ENCODE measurements at regions not wholly inside any gene's neighbourhood (a gene's known extent, or its start where the extent isn't known, plus 50 kb on each side); places are given as distances from the start of the nearest gene placed in this dataset.
"Not testable (repeated sequence)": the region's sequence is repeated elsewhere in the genome, so short reads cannot be mapped to it uniquely, and the experiment has no call there.

DNA sequence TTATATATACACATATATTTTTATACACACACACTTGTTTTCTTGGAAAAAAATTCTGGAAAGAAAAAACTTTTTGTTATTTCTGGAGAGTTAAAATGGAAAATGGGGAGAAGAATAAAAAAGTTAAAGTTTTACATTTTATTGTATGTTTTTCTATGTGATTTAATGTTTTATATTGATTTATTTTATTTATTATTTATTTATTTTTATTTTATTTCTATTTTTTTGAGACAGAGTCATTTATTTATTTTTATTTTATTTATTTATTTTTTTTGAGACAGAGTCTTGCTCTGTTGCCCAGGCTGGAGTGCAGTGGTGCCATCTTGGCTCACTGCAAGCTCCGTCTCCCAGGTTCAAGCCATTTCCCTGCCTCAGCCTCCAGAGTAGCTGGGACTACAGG lies 307.0 kb upstream of the FAM98A start:
- not testable (repeated sequence) for DNase-seq

DNA sequence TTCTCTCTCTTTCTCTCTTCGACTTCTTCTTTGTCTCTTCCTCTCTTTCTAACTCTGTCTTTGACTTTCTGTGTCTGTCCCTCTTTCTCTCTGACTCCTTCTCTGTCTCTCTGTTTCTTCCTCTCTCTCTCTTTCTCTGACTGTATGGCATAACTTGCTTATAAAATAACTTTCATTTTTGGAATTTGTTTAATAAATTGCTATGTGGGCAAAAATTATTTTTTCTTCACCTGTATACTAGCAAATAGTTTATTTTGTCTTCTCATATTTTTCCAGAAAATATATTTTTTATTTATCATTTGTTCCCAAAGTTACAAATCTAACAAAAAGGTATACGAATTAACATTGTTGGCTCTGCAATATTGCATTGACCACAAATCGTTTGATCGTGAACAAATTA lies 305.7 kb upstream of the FAM98A start:
- DNase-seq = no peak

DNA sequence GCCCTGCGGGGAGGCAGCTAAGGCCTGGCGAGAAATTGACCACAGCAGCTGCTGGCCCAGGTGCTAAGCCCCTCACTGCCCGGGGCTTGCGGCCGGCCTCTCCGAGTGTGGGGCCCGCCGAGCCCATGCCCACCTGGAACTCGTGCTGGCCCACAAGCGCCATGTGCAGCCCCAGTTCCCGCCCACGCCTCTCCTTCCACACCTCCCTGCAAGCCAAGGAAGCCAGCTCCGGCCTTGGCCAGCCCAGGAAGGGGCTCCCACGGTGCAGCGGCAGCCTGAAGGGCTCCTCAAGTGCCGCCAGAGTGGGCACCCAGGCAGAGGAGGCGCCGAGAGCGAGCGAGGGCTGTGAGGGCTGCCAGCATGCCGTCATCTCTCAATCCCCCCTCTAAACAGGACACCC lies 304.6 kb upstream of the FAM98A start:
- DNase-seq = no peak

DNA sequence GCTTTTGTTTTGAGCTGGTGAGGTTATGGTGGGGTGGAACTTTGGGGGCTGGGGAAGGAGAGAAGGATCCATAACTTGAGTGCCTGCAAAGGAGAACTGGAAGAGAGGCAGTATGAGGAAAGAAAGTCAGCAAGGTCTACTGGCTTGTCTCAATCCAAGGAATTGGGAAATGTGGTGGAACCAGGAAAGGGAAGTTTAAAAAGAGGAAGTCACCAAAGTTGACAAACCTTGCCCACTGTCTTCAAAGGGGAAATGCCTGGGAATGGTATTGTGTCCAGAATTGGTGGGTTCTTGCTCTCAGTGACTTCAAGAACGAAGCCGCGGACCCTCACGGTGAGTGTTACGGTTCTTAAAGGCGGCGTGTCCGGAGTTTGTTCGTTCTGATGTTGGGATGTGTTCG lies 304.1 kb upstream of the FAM98A start:
- DNase-seq = no peak

DNA sequence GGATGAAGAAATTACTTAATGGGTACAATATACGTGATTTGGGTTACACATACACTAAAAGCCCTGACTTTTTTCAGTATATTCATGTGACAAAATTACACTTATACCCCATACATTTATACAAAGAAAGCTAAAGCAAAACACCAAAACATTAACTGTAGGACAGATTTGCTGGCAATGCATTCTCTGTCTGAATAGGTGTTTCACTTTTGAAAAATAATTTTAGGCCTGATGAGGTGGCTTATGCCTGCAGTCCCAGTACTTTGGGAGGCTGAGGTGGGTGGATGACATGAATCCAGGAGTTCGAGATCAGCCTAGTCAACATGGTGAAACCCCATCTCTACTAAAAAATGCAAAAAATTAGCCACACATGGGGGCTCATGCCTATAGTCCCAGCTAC lies 301.5 kb upstream of the FAM98A start:
- DNase-seq = no peak

DNA sequence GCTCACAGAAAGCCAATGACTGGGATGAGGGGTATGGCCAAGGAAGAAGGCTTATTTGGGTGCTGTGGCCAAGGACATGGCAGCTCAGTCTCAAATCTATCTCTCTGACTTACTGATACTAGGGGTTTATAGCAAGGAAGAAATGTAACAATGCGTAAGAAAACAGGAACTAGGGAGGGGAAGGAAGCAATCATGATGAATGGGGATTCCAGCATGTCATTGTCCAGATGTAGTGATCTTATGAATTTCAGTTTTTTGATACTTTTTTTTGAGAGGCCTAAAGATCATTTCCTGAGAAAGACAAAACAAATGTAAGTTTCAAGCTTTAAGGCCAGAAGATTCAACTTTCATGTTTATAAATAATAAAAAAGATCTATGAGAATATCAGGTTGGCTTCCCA lies 298.6 kb upstream of the FAM98A start:
- no peak for DNase-seq

DNA sequence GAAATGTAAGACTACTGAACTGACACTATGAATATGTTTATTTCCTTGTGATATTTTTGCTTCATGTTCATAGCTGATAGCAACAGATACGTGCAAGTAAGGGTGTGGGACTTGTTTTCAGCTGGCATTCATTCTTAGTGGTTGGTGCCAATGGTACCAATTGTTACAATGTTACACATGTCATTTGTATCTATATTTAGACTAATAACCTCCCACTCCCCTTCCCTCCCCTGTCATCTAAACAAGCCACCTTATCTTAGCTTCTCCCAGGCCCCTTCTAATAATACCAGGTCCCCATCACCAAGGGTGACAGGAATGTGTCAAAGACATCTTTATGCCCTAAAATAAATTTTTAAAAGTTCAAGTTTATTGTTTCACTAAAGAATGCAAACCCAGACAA lies 294.7 kb upstream of the FAM98A start:
- no peak for DNase-seq

DNA sequence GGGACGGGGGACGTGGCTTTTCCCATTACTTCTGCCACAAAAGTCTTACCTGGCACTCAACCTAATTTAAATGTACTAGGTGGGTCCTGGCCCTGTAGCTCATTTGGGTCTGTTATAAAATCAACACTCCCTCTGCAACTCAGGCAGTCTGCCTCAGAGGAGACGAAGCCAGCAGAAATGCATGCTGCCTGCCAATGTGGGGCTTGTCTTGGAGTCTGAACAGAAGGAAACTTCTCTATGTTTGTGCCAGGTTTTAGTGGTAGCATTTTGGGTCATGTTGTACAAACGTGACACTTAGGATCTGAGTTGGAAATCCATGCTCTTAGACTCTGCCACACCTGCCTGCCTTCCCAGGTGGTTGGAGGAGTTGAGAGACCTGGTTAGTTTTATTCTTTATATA lies 292.5 kb upstream of the FAM98A start:
- no peak for DNase-seq

DNA sequence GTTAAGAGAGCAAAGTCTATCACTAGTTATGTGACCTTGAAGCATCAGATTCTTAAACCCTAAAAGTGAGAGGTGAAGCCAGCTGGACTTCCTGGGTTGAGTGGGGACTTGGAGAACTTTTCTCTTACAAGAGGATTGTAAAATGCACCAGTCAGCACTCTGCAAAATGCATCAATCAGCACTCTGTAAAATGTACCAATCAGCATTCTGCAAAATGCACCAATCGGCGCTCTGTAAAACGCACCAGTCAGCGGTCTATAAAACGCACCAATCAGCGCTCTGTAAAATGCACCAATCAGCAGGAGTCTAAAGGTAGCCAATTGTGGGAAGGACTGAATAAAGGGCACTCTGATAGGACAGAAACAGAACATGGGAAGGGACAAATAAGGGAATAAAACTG lies 291.6 kb upstream of the FAM98A start:
- no peak for DNase-seq

DNA sequence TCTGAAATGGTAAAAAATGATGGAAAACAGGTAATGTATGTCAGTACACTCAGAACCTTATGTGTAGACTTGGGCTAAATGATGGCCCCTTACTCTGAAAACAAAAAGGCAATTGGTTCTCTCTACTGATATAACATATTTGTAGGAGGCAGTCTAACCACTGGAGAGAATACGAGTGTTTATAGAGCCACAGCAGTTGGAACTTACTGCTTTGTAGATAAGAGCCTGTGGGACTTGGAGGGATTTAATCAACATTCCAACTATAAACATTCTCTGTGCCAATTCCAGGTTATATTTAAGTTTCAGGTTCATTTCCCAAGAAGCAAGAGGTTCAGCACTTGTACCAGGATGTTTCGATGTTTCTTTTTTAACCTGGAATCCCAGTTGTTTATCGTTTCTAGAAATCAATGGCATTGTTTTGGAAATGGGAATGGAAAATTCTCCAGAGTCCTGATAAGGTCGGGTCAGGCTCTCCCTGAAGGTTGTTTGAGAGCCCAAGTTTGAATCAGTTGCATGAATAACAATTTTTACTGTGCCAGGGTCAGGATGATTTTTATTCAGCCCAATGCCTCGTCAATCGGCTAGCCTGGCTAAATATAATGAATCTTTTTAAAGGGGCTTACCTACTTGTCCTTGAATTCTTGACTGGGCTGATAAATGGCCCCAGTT lies 278.4 kb upstream of the FAM98A start:
- DNase-seq = no peak

DNA sequence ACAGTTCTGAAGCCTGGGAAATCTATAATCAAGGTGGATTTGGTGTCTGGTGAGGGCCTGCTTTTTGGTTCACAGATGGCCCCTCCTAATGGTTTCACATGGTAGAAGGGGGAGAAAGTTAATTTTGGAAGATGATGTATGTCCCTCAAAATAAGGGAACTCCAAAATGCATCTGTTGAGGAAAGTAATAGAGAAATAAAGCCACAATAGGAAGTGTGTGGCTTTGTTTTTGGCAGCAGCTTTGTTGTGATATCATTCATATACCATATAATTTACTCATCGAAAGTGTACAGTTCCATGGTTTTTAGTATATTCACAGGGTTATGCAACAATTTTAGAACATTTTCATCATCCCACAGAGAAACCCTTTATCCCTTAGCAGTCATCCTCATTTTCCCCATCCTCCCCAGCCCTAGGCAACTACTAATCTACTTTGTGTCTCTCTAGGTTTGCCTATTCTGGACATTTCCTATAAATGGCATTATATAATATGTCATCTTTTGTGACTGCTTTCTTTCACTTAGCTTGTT lies 274.0 kb upstream of the FAM98A start:
- DNase-seq = no peak

DNA sequence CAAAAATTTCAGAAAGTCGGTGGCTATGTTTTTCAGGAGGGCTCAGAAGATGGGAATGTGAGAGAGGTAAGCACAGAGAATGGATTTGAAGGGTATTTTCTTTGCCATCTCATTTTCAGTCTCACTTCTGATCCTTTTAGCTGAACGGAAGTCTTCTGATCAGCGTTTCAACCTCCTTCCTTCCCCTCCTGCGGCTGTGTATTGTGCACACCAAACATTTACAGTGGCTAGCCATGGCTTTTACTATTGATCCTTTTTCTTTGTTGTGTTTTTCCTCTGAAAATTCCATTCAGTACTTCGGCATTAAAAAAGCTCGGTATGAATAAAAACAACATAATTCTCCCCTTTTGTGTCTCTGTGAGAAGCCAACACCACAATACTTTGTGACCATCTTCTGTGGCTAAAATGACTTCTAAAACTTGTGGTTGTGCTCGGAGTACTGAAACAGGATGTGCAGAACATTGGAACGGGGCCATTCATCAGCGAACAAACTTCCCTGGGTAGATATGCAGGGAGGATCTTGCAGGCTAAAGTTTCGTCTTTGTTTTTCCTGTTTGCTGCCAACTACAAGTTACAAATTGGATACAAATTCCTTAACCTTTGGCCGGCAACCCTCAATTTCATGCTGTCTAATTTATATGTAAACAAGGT lies 260.8 kb upstream of the FAM98A start:
- no peak for DNase-seq

DNA sequence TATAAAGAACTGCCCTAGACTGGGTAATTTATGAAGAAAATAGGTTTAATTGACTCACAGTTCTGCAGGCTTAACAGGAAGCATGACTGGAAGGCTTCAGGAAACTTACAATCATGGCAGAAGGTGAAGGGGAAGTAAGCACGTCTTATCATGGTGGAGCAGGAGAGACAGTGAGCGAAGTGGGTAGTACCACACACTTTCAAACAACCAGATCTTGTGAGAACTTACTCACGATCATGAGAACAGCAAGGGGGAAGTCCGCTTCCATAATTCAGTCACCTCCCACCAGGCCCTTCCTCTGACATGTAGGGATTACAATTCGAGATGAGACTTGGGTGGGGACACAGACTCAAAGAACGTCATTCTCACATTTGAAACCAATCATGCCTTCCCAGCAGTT lies 260.1 kb upstream of the FAM98A start:
- no peak for DNase-seq

DNA sequence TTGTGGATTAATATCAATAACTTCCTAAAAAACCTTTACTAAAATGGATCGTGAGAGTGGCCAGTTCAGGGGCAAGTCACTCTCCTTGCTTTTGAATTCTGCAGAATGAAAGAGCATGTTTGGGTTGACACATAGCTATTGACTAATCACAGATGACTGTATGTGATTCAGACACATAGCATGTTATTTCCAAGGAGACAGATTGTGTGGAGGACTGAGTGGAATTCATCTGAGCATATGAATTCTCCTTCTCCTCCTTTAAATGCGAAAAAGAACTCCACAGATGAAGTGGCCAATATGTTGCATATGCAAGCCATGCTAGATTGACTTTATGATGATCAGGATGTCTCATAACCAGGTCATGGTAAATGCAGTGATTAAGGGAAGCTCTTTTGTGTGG lies 249.4 kb upstream of the FAM98A start:
- DNase-seq = no peak

DNA sequence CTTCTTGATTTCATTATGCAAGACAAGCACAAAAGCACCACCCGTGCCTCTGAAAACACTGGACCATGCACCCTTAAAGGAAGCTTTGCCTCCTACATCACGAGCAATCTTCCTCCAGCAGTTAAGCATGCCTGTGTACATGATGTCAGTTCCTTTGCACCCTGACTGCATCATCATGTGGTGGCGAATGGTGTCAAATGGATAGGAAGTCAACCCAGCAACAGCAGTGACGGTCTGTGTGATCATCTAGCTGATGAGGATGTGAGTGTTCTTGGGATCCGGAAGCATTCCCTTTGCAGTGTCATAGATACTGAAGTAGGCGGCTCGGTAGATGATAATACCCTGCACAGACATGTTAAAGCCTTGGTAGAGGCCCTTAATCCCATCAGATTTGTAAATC lies 240.7 kb upstream of the FAM98A start:
- no peak for DNase-seq

DNA sequence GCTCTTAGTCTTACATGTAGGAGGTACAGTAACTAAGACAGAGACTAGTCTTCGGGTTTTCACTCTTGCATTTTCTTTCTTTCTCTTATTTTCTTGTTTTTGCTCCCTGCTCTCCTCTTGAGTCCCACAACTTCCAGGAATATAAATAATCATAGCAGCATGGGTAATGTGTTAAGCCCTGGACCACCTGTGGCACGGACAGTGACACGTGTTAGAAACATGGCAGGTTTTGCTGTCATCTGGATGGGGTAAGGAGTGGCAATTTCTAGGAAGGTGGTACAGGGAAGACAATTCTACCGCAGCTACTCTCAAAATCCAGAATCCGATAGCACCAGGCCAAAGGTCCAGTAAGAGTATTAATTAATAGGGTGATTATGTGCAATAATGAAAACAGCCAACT lies 237.5 kb upstream of the FAM98A start:
- no peak for DNase-seq

DNA sequence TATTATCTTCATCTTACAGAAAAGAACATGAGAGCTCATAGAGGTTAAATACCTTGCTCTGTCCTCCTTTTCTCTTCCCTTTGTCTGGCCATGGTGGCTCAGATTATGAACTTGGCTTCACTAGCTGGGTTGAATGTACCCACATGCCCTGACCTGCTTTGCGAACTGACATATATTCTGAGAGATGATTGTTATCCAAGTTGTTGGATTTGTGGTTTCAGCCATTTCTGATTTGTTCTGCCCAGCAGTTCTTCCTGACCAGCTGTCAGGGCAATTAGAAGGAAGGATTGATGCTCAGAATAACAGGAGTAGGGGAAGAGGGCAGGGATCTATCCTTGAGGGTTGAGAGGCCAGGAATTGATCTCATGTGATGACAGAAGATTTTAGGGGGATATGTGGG lies 236.8 kb upstream of the FAM98A start:
- DNase-seq = no peak

DNA sequence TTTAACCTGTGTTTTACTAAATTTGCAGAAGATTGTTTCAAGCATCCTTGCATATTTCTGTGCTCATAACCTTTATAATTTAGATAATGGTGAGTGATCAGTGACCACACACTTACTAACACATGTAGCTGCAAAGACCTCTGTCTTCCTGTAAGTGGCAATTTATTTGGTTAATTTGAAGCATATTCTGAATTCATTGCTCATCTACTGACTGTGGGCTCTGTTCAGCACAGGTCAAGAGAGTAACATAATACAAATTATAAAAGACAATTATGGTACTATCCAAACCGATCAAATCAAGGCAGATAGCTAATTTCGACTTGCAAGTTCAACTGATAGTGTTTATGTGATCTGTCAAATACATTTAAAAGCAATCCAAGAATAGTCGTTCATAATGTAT lies 223.9 kb upstream of the FAM98A start:
- no peak for DNase-seq

DNA sequence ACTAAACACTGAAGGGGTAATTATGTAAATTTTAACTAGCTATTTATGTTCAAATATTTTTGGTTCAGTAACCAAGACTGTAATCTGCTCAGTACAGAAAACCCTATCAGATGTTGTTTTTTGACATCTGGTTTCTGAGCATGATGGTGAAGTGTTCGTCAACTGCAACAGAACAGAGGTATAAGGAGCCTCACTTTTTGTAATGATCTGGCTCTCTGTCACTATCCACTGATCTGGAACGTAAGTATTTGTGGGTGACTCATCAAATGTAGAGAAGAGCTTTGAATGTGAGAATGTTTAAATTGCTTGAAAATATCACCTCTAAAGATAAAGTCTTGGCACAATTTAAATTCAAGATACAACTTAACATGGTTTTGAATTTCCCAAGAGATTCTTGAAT lies 213.6 kb upstream of the FAM98A start:
- DNase-seq = no peak

DNA sequence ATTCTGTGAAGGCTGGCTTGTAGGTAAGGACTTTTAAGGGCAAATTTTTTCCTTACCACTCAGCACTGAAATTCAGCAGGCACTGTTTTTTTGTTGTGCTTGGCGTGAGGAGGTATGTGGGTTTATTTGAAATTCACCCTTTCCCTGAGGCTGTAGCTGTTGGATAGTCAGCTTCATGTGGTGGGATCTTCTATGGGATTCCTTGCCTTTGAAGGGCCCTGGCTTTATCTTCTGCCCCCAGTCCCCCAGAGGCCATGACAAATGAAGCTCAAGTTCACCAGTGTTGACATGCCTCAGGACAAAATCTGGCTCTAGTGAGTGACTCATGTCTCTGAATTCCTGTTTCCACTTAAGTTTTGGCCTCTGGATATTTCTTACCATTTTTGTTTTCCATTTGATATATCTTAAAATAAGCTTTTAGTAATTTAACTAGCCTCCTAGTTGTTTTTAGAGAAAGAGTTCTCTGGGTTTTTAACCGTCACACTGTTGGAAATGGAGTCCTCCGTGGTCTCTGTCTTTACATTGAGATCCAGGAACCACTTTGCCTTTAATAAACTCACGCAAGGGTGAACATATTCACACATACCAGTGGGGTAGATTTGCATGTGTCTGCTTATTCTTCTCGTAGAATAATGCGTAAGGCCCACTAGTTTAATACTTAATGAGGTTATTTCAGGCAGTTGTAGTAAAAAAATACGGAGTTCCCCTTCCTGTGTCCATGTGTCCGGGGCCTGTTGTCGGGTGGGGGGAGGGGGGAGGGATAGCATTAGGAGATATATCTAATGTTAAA lies 211.1 kb upstream of the FAM98A start:
- no peak for DNase-seq

DNA sequence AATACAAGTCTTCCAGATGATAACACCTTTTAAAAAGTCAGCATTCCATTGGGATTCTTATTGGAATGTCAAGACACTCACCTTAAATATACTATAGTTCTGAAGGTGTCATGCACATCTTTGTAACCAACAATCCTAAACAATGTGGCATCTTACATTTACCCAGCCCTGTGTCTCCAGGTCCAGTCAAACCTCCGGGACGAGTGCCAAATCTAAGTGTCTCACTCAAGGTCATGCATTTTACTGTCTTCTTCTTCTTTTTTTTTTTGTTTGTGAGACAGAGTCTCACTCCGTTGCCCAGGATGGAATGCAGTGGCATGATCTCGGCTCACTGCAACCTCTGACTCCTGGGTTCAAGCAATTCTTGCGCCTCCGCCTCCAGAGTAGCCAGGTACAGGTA lies 206.9 kb upstream of the FAM98A start:
- DNase-seq = no peak

DNA sequence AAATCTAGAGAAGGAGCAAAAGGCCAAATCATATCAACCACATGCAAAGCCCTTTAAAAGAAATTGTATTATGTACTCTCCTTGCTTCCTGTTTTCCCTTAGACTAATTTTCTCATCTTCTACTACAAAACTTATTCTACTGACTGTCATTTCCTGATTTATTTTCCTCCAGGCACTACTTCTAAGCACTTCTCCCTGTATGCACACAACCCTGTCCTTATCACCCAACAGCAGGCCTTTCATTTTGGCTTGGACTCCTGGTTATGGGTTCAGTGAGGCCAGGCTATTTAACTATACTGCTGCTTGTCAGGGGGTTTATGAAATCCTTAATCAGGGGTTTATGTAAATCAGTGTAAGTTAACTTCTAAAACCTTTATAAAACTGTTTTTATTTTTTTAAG lies 205.1 kb upstream of the FAM98A start:
- no peak for DNase-seq

DNA sequence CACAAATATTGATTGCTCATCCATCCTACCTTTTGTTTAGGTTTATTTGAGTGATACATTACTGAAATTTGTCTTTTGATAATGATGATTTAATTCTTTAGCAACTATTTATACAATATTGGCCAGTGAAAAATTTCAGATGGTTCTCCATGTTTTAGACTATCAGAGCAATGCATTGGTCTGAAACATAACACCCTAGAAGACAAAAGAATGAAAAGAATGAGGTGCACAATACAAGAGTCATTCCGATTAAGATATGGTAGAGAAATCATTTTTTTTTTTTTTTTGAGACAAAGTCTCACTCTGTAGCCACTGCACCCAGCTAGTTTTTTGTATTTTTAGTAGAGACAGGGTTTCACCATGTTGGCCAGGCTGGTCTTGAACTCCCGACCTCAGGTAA lies 197.4 kb upstream of the FAM98A start:
- no peak for DNase-seq

DNA sequence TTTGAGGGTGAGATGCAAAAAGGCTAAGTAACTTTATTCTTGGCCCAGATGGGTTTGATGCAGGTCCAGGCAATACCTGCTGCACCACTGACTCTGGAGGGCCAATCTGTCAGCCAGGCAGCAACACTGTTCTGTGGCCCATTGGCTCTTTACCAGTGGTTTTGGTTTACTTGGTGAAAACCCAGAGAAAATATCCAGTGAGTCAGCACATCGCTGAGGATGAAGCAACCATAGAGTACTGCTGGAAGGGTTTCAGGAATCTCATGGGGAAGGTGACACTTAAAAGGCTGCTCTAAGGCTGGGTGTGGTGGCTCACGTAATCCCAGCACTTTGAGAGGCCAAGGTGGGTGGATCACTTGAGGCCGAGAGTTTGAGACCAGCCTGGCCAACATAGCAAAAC lies 192.5 kb upstream of the FAM98A start:
- no peak for DNase-seq
